HG02798 (cell line): ENCODE measurements at regions not wholly inside any gene's neighbourhood (a gene's known extent, or its start where the extent isn't known, plus 50 kb on each side); places are given as distances from the start of the nearest gene placed in this dataset.

ENCODE experiments used
- ATAC-seq: cut with Tn5 transposase; IDR thresholded peaks from one replicate; pipeline ENCODE4 v1.9.1; 2021; ENCODE audit warnings: mild to moderate bottlenecking; ENCODE audit not compliant: unreplicated experiment, poor library complexity

- no peak for ATAC-seq
Observed at GRCh38 chr11:29959488-29959887, 57.3 kb downstream of the KCNA4 start.

- no peak for ATAC-seq
Observed at GRCh38 chr11:29957431-29957830, 59.4 kb downstream of the KCNA4 start.

DNA sequence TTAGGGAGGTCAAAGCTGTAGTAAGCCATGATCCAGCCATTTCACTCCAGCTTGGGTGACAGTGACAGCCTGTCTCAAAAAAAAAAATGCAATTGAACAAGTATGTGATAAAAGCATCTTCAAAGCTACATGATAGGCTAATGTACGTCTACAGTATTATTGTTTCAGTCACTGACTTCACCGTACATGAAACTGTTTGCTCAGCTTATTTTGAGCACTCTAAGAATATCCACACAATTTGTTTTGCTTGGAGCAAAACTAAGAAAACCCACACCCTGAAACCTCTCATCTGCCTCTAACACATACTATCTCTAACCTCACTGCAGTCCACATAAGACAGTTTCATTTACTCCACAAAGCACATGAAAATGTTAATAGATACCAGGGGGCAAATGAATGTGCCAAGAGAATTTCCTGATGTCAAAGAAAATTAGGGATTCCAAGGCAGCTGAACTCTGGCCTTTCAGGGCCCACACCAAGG lies 60.7 kb downstream of the KCNA4 start:
- ATAC-seq: no peak

DNA sequence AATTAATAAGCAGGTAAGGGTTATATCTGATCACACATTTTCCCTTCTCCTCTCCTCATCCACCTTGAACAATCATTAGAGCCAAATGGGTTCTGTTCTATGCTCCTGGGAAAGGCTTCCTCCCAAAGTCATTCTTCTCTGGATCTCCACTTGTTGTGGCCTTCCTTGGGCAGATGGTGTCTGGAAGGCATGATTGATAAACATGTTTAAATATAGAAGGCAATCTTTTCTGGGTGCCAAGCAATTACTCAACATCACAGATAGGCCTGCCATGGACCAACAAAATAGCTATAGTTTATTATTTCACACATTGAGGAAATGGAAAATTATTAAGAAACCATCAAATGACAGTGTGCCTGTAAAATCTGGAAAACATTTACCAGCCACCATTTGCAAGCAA lies 73.5 kb downstream of the KCNA4 start:
- no peak for ATAC-seq

DNA sequence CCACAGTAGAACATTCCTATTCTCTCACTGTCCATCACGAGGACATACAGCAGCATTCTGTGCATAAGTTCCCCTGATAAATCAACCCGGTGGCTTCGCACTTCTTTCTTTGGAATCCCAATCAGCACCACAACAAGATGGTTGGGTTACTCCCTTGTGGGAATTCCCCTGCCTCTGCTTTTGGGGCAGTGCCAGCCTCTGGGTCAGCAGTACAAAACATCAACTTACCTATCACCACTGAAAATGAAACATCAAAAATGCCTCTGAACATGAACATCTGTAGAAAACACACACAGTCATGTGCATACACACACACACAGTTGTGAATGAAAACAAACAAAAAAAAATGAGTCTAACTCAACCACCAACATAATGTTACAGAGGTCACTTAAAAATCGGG lies 79.3 kb downstream of the KCNA4 start:
- no peak for ATAC-seq

DNA sequence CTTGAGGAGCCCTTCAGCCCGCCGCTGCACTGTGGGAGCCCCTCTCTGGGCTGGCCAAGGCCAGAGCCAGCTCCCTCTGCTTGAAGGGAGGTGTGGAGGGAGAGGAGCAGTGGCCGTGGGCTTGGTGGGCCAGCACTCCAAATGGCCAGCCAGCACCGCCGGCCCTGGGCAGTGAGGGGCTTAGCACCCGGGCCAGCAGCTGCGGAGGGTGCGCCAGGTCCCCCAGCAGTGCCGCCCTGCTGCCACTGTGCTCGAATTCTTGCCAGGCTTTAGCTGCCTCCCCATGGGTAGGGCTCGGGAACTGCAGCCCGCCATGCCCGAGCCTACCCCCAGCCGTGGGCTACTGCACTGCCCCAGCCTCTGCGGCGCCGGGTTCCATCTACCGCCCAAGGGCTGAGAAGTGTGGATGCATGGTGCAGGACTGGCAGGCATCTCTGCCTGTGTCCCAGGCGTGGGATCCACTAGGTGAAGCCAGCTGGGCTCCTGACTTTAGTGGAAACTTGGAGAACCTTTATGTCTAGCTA lies 82.7 kb downstream of the KCNA4 start:
- no peak for ATAC-seq

GRCh38 chr11:29916040-29916439 lies 100.8 kb downstream of the KCNA4 start:
- ATAC-seq: no peak

DNA sequence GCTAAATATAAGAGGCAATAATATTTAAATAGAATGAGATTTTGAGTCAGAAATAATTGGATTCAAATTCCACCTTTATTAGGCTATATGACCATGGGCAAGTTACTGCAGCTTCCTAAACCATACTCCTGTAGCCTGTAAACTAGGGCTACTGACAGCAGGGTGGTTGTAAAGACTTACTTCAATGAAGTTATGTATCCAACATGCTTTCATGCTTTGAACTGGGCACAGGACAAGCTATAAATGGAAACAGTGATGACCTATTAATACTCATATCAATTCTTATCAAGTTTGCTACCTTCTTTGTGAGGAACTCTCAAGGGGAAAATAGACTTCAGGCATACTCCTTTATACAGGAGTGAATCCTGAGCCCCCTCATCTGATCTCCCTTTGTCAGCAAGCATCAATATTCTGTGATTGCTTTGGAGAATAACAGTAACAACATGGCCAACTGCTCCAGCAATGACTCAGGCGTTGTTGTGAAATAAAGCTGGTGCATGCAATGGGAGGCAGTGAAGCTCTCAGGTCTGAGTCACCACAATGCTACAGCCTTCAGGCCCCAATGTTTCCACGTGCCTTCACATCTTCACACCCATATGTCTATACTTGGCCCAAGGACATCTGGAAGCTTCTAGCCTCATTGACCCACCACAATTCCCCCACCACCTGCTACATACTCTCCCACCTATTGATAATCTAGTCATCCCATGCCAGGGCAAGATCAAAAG lies 102.5 kb downstream of the KCNA4 start:
- no peak for ATAC-seq

DNA sequence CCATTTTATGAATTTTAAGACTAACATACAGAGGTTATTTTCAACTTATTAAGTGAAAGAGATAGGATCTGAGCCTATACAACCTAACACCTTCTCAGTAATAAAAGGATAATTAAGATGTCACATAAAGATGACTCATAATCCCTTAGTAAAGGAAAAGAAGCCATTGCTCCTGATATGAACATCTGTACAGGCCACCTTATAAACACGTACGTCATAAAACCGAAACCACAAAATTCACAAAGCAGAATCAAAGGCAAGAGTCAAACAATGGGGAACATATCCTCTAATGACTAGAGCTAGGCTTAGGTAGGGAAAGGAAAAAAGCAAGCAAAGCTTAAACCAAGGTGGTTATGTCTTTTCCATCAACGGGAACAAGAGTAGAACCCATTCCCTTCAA lies 103.5 kb downstream of the KCNA4 start:
- no peak for ATAC-seq

DNA sequence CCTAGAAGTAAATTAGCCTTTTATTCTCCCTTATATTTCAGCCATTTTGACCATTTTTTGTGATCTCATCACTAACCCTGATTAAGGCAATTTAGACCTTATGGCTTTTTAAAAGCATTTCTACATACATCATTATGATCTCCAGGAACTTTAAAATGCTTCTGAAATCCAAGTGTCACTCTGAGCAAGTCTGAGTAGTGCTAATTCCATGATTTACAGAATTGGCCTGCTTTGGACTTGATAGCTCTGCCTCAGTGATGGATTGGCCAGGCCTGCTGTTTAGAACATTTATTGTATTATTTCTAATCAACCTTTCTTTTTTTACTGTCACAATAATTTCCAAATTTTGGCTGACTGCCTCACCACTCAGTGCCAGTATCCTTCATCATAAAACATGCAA lies 116.4 kb downstream of the KCNA4 start:
- ATAC-seq: no peak

GRCh38 chr11:29879560-29879959 lies 137.3 kb downstream of the KCNA4 start:
- no peak for ATAC-seq

DNA sequence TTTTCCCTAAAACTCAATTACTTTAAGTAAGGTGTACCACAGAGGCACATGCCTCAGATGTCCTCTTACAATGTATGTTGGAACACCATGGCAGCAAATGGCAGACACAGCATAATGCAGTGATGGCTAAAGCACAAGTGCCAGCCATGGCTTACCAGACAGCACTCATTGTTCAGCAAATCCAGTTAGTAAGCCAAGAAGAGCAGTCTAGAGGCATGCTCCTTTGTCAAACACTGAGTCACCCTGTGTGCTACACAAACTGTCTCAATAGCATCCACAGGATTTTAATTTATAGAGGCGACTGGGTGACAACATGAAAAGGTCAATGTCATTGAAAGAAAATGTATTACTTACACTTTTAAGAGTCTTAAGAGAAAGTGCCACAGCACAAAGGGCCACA lies 140.6 kb downstream of the KCNA4 start:
- no peak for ATAC-seq

DNA sequence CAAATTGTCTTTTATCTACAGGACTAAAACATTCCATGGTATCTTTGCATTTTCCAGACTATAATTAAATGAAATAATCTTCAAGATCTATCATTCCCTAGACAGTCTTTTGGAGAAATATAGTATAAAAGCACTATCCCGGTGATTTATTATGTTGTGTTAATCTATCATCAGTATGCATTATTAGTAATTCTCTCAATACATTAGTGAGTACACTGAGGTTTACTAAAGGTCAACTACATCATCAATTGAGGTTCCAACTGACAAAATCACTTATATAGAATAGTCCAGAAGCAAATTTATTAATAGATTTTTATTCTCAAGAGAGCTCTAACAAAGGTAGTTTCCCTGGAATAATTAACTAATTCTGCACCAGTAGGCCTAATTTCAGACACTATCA lies 169.6 kb downstream of the KCNA4 start:
- no peak for ATAC-seq

DNA sequence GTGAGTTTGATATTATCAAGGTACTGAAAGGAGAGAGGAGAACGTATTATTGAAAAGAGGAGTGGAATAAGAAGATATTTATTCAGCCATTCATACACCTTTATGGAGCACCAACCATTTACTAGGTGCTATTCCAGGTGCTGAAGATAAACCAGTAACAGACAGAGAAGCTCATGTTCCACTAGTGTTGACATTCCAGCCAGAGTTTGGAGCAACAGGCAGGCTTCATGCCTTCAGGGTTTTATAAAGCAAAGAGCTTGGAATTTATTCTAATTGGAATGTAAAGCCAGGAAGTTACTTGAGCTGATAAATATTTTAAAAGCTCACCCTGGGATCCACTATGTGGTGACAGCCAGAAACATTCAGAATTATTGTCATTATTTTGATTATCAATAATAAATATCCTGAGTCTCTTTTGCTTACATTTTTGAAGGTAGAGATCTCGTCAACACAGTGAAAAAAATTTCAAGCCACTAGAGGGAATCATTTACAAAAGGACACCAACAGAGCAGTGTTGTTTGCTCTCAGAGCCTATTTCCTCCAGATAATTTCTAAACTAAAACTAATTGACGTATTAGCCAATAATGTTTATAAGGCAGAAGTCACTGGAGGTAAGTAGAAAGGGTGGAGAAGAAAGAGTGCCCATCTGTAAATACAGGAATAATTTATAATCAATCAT lies 172.0 kb downstream of the KCNA4 start:
- no peak for ATAC-seq

- ATAC-seq: no peak
Observed at GRCh38 chr11:29844031-29844430, 172.8 kb downstream of the KCNA4 start.

DNA sequence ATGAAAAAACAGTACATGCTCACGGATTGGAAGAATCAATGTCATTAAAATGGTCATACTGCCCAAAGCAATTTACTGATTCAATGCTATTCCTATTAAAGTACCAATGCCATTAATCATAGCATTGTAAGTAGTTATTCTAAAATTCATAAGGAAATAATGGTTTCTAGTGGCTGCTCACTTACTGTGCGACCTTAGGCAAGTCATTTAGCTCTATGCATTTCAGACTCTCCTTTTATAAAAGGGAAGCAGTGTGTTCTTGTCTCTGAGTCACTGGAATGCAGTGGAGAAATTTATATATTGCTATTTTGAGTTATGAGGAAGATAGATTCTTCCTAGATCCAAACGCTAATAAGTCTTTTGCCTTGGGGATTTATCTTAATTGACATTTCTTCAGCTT lies 174.8 kb downstream of the KCNA4 start:
- no peak for ATAC-seq

- ATAC-seq: no peak
Observed at GRCh38 chr11:29826878-29827277, 190.0 kb downstream of the KCNA4 start.

GRCh38 chr11:29816359-29816758 lies 200.5 kb downstream of the KCNA4 start:
- ATAC-seq: no peak

- ATAC-seq: no peak
Observed at GRCh38 chr11:29809121-29809520, 207.7 kb downstream of the KCNA4 start.

DNA sequence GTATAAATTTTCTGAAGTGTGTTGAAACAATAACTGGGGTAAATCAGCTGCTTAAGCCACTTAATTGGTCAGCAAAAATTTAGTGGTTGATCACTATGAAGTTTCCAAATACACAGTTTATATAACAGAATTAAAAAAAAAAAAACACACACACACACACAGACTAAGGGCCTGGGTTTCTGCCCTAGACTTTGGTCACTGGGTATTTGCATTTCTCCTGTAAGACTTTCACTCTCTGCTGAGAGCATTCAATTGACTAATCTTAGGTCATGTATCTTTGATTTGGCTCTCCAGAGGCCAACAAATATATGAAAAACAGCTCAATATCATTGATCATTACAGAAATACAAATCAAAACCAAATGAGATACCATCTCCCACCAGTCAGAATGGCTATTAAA lies 214.3 kb downstream of the KCNA4 start:
- no peak for ATAC-seq

DNA sequence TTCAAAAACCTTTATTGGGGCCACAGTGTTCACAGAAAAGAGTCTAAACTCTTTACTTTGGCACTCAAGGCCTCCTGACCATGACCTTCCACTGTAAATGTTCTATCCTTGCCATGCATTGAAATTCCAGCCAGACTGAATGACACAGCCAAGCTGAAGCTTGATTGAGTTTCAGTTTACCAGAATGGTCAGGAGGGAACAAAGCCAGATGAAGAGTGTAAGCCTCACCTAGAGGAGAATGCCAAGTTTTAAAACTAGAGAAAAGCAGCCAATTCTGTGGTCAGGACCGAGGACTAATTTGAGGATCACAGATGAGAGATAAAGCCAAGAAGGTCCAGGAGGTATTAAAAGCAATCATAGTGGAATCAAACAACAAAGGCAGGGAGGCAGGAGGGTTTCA lies 215.3 kb downstream of the KCNA4 start:
- no peak for ATAC-seq

DNA sequence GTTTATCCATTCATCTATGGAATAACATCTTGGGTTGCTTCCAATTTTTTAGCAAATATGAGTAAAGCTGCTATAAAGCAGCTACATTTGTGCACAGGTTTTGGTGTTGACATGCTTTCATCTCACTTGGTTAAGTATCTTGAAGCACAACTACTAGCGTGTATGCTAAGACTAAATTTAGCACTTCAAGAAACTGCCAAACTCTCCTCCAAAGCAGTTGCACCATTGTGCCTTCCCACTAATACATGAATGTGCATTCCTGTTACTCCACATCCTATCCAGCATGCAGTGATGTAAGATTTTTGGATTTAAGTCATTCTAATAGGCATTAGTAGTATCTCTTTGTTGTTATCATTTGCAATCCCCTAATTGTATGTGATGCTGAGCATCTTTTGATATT lies 230.7 kb downstream of the KCNA4 start:
- no peak for ATAC-seq
